Stimulated activated naive CD8-positive, alpha-beta T cell treated with anti-CD3 and anti-CD28 coated beads, Interleukin-15, Interleukin-2, amounts not matched to agents 100 ng/mL and 50 ng/mL, for 24 hours (primary cell): ENCODE measurements at regions not wholly inside any gene's neighbourhood (a gene's known extent, or its start where the extent isn't known, plus 50 kb on each side); places are given as distances from the start of the nearest gene placed in this dataset.

Source experiments
- H3K27ac Mint-ChIP-seq: one replicate; pipeline ENCODE4 v1.8.0; 2021; ENCODE audit warnings: mild to moderate bottlenecking, mixed read lengths
- H3K27me3 Mint-ChIP-seq: one replicate; pipeline ENCODE4 v1.8.0; 2021; ENCODE audit warnings: mixed read lengths
- H3K36me3 Mint-ChIP-seq: one replicate; pipeline ENCODE4 v1.8.0; 2021; ENCODE audit warnings: low read depth, mixed read lengths
- H3K4me1 Mint-ChIP-seq: one replicate; pipeline ENCODE4 v1.8.0; 2021; ENCODE audit warnings: low read depth, mixed read lengths
- H3K4me3 Mint-ChIP-seq: one replicate; pipeline ENCODE4 v1.8.0; 2021; ENCODE audit warnings: mild to moderate bottlenecking, mixed read lengths
- H3K9me3 Mint-ChIP-seq: one replicate; pipeline ENCODE4 v1.8.0; 2021; ENCODE audit warnings: mixed read lengths

DNA sequence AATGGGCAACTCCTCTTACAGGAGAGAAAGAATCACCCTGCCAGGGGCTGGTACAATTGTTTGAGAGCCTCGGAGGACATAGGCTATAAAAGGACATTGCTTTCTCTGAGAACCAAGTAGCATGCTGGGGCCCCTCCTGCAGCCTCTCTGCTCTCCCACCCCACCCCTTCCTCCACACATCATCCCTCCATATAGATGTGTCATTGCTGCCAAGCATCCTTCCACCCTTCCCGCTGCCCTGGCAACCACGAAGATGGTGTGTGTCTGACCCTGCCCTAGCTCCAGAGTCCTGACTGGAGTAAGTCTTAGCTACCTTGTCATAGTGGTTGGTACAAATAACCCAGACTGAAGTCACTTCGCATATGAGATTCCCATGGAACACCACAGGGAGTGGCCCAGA, 129.7 kb downstream of the SNX5 start:
- Mint-ChIP-seq H3K27me3 (no peaks in the 10 kb centered on the region), H3K4me3 (no peak overlapping the region), H3K9me3 (no peaks in the 10 kb centered on the region), H3K36me3 (no peaks in the 10 kb centered on the region), H3K27ac (no peak overlapping the region), H3K4me1 (peaks cover 6% of the 10 kb centered on the region)

DNA sequence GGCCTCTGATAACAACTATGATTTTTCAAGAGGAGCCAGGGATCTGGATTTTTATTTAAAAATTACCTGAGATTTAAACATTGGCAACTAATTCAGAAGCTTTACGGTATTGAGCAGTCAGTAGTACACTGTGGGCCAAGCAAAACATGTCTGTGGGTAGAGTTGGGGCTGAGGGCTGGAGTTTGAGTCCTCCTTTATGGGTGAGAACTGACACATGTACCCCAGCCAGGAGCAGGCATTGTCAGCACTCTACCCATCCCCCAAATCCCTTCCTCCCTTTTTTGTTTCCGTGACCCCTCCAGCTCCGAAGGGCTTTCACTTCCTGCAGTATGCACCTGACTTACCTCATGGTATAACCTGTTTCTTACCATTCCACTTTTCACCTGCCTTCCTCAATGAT, 131.4 kb downstream of the SNX5 start:
- H3K4me3 Mint-ChIP-seq, result no peak overlapping the region
- no peak overlapping the region for H3K27ac Mint-ChIP-seq
- no peaks in the 10 kb centered on the region for H3K9me3 Mint-ChIP-seq
- no peaks in the 10 kb centered on the region for H3K27me3 Mint-ChIP-seq
- H3K36me3 Mint-ChIP-seq, result no peaks in the 10 kb centered on the region
- H3K4me1 Mint-ChIP-seq, result no peaks in the 10 kb centered on the region

DNA sequence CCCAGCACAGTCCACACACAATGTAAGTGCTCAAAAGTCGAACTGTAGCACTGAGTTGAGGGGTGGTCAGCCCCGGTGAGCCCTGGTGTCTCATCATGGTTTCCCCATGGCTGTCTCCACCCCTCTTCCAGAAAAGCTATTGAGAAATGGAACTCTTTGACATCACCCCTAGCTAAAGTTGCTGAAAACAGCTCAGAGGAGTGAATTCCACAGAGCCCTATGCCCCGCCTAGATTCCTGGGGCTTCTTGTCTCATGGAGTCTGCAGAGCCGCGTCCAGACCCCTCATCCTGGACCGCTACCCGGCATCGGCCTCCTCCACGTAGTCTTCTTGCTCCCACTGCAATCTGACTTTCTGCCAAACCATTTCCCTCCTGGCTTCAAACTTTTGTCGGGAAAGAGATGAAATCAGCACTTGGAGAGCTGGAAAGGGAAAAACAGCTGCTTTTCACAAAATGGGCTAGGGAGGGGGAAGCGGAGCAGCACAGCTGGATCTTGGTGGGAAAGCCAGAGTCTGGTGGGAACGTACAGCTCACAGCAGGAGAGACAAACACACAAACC, 132.2 kb downstream of the SNX5 start:
- H3K9me3 Mint-ChIP-seq, result no peaks in the 10 kb centered on the region
- no peak overlapping the region for H3K27ac Mint-ChIP-seq
- H3K4me3 Mint-ChIP-seq, result no peak overlapping the region
- H3K4me1 Mint-ChIP-seq, result no peaks in the 10 kb centered on the region
- H3K27me3 Mint-ChIP-seq, result no peaks in the 10 kb centered on the region
- no peaks in the 10 kb centered on the region for H3K36me3 Mint-ChIP-seq

DNA sequence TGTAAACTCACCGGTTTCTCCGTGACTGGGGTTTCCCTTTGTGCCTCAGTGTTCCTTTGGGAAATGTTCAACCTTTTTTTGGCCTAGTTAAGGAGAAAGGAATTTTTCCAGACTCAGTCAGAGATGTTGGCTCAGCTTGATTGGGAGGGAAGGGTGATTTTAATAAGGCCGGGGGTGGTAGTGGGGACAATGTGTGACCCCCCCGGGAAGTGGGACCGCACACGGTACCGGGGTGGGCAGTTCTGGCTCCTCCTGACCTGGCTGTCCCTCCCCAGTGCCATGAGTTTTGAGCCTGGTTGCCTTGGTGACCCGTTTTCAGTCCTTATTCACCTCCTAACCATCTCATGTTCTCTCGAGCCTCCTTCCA, 132.7 kb downstream of the SNX5 start:
- no peak overlapping the region for H3K27ac Mint-ChIP-seq
- no peaks in the 10 kb centered on the region for H3K4me1 Mint-ChIP-seq
- H3K36me3 Mint-ChIP-seq, result no peaks in the 10 kb centered on the region
- no peak overlapping the region for H3K4me3 Mint-ChIP-seq
- no peaks in the 10 kb centered on the region for H3K9me3 Mint-ChIP-seq
- no peaks in the 10 kb centered on the region for H3K27me3 Mint-ChIP-seq

DNA sequence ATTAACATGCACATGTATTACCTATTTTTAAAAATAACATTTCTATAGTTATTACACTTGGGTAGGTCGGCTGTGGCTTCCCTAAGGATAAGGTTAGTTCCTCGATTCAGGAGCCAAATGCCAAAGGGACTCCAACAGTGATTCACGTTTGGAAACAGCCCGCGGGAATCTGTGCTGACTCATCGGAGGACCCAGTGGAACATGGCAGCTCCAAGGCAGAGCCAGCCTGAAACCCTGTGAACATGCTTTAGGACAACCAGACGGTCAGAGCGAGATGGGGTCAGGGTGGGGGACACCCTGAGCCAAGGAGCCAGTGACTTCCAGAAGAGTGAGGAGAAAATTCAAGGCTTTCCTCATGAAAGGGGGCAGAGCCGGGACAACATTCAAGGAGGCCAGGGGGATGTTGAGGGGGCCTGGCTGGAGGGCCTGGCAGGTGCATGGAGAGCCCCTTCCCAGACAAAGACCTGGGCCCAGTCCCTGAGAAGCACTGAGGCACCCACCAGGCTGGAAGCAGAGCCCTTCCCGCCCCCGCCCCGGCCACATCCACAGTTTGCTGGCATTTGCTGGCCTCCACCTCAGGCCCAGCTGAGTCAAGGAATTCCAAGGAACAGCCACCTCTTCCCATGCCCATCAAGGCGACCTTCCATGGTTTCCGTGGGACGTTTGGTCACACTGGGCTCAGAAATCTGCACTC, 133.2 kb downstream of the SNX5 start:
- H3K9me3 Mint-ChIP-seq, result no peaks in the 10 kb centered on the region
- H3K36me3 Mint-ChIP-seq, result no peaks in the 10 kb centered on the region
- no peak overlapping the region for H3K4me3 Mint-ChIP-seq
- H3K27me3 Mint-ChIP-seq, result no peaks in the 10 kb centered on the region
- H3K4me1 Mint-ChIP-seq, result no peaks in the 10 kb centered on the region
- no peak overlapping the region for H3K27ac Mint-ChIP-seq

DNA sequence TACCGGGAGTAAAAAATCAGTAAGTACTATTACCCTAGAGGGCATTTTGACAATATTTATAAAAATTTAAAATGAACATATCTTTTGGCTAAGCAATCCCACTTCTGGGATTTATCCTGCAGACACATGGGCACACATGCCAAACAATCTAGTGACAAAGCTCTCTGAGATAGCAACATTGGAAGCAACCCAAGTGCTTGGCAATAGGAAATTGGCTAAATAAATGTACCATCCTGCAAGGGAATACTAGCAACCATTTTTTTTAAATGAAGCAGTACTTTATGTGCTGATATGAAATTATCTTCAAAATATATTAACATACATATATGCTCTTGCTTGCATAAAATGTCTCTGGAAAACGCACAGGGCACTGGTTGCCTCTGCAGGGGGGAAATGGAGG, 133.8 kb downstream of the SNX5 start:
- Mint-ChIP-seq H3K36me3 (no peaks in the 10 kb centered on the region), H3K4me1 (no peaks in the 10 kb centered on the region), H3K27me3 (no peaks in the 10 kb centered on the region), H3K9me3 (no peaks in the 10 kb centered on the region), H3K27ac (no peak overlapping the region), H3K4me3 (no peak overlapping the region)

DNA sequence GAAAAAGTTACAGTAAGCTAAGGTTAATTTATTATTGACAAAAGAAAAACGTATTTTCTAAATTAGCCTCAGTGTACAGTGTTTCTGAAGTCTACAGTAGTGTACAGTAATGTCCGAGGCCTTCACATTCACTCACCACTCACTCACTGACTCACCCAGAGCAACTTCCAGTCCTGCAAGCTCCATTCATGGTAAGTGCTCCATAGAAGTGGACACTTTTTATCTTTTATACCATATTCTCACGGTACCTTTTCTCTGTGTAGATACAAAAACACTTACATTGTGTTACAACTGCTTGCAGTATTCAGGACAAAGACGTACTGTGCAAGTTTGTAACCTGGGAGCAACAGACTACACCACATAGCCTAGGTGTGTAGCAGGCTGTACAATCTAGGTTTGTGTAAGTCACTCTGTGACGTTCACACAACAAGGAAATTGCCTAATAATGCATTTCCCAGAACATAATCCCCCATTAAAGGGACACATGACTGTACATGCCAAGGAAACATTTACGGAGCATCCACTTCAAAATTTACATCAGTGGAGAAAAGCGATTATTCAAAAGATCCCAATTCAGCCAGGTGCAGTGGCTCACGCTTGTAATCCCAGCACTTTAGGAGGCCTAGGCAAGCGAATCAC, 133.4 kb downstream of the BANF2 start:
- Mint-ChIP-seq H3K36me3 (no peaks in the 10 kb centered on the region), H3K4me3 (no peak overlapping the region), H3K27ac (no peak overlapping the region), H3K4me1 (no peaks in the 10 kb centered on the region), H3K27me3 (no peaks in the 10 kb centered on the region), H3K9me3 (no peaks in the 10 kb centered on the region)

DNA sequence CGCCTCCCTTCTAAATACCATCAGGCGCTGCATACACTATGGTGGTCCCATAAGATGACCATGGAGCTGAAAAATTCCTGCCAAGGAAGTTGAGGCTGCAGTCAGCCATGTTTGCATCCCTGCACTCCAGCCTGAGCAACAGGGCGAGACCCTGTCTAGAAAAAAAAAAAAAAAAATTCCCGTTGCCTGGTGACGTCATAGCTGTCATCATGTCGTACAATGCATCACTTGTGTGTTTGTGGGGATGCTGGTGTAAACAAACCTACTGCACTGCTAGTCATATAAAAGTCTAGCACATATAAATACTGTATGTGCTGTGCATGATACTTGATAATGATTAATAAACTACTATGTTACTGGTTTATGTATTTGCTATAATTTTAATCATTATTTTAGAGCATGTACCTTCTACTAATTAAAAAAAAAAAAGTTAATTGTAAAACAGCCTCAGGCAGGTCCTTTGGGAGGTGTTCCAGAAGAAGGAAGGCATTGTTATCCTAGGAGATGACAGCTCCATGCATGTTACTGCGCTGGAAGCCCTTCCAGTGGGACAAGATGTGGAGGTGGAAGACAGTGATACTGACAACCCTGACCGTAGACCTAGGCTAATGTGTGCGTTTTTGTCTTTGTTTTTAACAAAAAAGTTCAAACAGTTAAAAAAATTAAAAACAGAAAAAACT, 132.6 kb downstream of the BANF2 start:
- Mint-ChIP-seq H3K9me3 (no peaks in the 10 kb centered on the region), H3K4me3 (no peak overlapping the region), H3K36me3 (no peaks in the 10 kb centered on the region), H3K4me1 (no peaks in the 10 kb centered on the region), H3K27me3 (no peaks in the 10 kb centered on the region), H3K27ac (no peak overlapping the region)

DNA sequence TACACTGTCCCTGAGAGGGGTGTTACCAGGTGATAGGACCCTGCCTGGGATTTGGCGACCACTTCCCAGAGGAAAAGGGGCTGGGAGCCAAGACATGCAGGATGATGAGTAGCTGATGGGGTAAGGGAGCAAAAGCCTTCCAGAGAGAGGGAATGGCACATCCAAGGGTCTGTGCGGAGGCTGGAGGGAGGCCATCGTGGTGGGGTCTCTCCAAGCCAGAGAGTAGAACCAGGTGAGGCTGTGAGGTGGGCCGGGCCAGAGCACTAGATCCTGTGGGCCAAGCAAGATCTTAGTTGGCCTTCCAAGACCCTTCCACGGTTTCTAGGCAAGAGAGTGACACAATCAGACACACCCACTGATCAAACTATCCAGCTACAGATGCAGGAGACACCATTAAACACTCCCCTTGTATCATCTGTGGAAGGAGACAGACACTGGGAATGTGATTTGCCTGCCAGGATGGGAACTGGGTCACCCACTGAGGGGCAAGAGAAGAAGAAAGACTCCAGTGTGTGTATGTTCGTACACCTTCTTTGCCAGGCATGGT, 128.9 kb downstream of the BANF2 start:
- H3K9me3 Mint-ChIP-seq, result no peaks in the 10 kb centered on the region
- peaks cover 14% of the 10 kb centered on the region for H3K4me1 Mint-ChIP-seq
- no peaks in the 10 kb centered on the region for H3K36me3 Mint-ChIP-seq
- no peak overlapping the region for H3K27ac Mint-ChIP-seq
- no peaks in the 10 kb centered on the region for H3K27me3 Mint-ChIP-seq
- H3K4me3 Mint-ChIP-seq, result no peak overlapping the region

DNA sequence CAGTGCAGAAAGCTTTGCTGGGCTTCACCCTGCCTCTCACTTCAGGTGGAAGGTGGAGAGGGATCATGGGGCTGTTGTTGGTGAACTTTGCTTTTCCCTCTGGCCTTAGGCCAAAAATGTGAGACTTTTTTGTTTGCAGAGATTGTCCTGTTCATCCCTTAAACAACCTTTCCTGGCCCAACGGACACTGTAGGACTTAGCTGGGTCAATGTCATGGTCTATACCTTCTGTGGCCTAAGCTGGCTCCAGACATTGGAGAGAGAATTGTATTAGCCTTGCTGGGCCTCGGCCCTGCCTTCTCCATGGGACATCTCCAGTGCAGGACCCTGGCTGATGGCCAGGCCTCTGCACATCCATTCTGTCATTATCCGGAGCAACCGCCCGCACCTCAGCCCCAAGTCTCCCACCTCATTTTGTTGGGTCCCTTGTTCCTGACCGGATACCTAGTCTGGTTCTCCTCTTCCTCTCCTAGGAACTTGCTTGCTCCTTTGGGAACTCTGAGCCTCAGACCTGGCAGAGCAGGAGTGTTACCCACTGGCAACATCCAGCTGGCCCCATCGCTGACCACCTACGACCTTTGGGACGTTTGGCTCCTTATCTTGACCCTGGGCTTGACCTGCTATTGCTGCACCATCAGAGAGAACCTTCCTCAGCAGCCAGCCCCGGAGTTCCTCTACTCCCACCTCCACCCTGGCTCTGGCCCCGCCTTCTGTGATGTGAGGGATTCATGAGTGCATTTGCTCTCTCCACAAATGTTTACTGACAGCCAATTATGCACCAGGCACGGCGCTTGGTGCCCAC, 128.2 kb downstream of the BANF2 start:
- no peaks in the 10 kb centered on the region for H3K9me3 Mint-ChIP-seq
- H3K27ac Mint-ChIP-seq, result no peak overlapping the region
- H3K4me3 Mint-ChIP-seq, result no peak overlapping the region
- H3K36me3 Mint-ChIP-seq, result no peaks in the 10 kb centered on the region
- peaks cover 14% of the 10 kb centered on the region for H3K4me1 Mint-ChIP-seq
- H3K27me3 Mint-ChIP-seq, result no peaks in the 10 kb centered on the region

DNA sequence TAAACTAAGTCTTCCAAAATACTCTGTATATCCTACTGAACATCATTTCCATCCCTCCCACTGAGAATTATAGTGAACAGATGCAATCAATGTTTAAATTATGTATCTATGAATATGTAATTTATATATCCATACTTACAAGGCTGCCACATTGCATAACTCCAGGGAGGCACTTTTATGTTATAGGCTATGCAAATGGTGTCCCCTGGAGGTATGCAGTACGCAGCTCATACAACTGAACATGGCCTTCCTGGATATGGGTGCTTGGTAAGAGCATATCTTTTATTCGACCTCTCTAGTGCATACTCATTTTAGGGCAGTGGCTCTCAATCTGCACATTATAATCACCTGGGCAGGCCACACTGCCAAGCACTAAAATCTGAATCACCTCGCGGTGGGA, 127.3 kb downstream of the BANF2 start:
- no peaks in the 10 kb centered on the region for H3K27me3 Mint-ChIP-seq
- H3K36me3 Mint-ChIP-seq, result no peaks in the 10 kb centered on the region
- peaks cover 14% of the 10 kb centered on the region for H3K4me1 Mint-ChIP-seq
- H3K4me3 Mint-ChIP-seq, result no peak overlapping the region
- H3K27ac Mint-ChIP-seq, result no peak overlapping the region
- H3K9me3 Mint-ChIP-seq, result no peaks in the 10 kb centered on the region

DNA sequence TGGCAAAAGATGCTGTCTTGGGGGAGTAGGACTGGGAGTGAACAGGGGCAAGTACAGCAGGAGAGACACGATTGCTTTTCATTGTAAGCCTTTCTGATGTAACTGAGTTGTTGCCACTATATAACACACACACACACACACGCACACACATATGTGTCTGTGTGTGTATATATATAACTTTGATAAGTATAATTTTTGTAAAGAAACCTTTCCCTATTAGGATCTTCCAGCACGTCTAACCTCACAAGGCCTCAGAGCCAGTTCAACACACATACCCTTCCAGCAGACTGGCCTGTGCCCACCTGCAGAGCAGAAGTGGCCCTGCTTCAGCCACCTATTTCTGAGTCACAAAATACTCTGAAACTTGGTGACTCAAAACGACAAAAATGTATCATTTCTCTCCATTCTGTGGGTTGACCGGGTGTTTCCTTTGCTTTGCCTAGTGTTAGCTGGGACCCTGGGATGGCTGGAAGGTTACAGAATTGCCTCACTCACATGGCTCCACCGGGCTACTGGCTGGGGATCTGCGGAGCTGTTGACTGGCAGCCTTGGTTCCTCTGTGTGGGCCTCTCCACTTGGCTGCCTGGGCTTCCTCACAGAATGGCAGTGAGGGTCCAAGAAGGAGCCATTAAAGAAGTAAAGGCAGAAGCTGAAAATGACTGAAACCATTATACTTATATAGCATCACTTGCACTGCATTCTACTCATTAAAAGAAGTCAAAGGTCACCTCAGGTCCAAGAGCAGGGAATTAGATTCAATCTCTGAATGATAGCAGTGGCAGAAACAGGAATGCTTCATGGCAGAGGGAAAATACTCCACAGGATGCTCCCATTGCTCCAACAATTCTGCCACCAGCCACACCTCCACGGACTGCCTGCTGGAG, 126.4 kb downstream of the BANF2 start:
- Mint-ChIP-seq H3K36me3 (no peaks in the 10 kb centered on the region), H3K4me3 (no peak overlapping the region), H3K27ac (peak overlapping the region; percentile 4), H3K27me3 (no peaks in the 10 kb centered on the region), H3K9me3 (no peaks in the 10 kb centered on the region), H3K4me1 (peaks cover 14% of the 10 kb centered on the region)

DNA sequence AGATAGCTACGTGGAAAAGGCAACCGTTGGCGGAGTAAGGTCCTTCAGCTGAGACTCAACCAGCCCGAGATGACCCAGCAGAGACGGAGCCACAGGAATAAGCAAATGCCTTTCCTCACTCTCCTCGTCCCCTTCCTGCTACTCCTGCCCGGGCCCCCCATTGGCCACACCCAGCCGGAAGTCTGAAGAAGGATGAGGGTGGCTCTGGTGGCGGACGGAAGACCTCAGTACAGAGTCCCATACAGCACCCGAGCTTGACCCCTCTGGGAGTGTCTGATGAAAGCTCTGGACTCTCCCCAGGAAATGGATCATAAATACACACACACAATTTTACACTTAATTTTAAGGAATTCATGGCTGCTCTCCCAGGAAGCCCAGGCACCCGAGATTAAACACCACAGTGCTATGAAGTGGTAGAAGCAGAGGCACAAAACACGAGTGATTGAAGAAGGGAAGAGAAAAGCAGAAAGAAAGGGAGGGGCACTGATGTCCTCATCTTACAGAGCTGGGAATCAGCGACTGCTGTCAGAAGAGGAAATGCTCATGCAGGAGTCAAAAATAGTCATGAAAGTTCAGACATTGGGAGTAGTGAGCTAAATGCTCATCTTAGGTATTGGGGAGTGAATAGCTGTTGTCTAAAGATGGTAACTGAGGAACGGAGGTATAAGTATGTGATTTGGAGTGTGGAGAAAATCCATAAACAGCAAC, 125.6 kb downstream of the BANF2 start:
- H3K9me3 Mint-ChIP-seq, result no peaks in the 10 kb centered on the region
- no peak overlapping the region for H3K4me3 Mint-ChIP-seq
- H3K27ac Mint-ChIP-seq, result peak overlapping the region; percentile 4
- H3K36me3 Mint-ChIP-seq, result no peaks in the 10 kb centered on the region
- H3K27me3 Mint-ChIP-seq, result no peaks in the 10 kb centered on the region
- H3K4me1 Mint-ChIP-seq, result peaks cover 14% of the 10 kb centered on the region
